ENCODE measurements at regions not wholly inside any gene's neighbourhood (a gene's known extent, or its start where the extent isn't known, plus 50 kb on each side); places are given as distances from the start of the nearest gene placed in this dataset.

DNA sequence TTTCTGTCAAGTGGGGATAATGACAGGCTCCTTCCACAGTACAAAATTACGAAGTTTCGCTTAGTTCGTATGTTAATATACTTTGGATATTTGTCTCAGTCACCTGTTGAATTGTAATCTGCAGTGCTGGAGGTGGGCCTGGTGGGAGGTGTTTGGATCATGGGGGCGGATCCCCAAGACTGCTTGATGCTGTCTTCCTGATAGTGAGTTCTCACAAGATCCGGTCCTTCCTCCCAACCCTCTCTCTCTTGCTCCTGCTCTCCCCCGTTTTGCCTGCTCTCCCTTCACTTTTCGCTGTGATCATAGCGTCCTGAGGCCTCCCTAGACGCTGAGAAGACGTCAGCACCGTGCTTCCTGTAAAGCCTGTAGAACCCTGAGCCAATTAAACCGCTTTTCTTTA is 97.1 kb upstream of the EPB41L3 start:
- no peak for DNase-seq (ENCODE audit: low read depth in 3 of 3)

DNA sequence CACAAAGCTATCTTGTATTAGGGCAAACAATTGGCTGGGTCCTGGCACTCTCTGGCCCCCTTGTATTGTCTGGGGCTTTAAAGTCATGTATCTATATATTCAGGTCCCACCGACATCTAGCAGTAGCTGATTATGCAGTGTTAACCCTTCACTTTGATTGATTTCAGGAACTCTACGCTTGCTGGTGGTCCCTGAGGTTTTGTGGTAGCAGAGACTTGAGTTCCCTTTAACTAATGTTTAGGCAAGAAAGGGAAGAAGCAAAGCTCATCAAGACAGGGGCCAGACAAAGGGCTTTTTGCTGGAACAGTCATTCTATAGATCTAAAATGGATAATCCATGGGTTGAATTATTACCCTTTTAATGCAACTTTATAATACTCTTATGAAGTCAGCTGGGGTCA is 95.3 kb upstream of the EPB41L3 start:
- DNase-seq (ENCODE audit: low read depth in 3 of 3), result no peak

DNA sequence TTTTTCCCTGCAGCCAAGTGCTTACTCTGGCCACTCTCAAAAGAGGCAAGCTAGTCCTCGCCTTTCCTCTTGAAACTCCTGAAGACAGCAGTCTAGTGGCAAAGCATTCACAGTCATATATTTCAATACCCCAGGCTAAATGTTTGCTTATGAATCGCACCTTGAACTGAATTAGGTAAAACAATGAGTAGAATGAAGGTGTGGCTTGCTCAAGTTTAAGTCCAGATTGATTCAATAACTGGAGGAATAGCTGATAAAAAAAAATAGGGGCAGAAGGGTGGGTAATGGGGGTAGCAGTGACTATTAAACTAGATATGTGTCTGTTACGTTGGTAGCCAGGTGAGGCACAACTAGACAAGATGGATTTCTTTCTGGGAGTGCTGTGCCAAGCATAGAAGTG is 88.2 kb upstream of the EPB41L3 start:
- no peak for DNase-seq (ENCODE audit: low read depth in 3 of 3)

DNA sequence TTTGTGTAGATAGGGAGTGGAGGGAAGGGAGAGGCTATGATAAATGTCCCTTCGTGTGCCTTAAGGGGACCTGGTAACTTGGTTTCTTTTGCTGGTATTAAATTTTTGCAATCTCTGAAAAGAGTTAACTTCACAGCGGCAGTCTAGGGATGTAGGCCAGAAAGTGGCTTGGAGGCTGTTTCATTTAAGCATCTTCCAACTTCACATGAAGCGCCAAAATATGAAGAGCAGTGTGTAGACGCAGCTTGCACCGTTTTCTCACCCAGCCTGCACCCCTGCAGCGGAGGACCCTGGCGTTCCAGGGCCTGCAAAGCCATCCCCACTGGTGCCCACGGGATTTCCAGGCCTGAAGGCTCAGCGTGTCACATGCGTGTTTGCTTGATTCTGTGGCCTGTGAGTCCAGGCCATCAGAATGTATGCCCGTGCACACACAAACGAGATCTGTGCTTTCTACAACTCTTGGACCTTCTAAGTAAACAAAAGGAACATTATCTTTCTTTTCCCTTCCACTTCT is 87.2 kb upstream of the EPB41L3 start:
- no peak for DNase-seq (ENCODE audit: low read depth in 3 of 3)

DNA sequence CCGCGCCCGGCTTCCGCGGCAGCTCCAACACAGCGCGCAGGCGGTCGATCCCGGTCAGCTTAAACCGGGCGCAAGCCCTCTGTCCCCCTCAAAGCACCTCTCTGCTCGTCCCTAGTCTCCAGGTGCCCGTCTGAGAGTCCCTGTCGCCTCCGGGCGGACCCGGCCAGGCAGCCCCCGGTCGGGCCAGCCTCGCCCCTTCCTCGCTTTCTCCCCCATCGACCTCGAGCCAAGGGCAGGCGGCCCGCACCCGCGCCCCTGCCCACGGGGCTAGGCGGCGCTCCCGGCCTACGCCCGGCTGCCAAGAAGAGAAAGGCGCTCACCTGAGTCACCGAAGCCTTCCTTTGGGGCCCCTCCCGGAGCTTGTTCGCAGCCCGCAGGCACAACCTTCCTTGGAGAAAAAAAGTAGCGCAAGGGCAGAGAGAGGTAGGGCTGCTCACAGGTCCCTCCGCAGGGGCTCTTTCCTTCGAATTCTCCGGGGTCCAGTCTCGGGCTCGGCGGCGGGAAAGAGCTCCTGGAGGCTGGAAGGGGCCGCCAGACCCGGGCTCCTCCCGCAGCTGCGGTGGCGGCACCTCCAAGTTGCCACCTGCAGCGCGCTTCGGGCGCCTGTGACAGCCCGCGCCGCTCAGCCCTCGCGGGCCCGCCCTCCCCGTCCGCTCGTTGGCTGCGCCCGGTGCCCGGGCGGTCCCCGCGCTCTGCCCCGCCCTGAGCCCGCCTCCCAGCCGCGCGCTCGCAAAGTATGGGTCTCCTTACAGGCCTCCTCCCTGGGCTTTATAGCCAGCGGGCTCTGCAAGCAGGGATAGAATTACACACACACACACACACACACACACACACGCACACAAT is 86.5 kb upstream of the EPB41L3 start:
- DNase-seq (ENCODE audit: low read depth in 3 of 3), result peak in 1 of 3 donors; percentile 56

DNA sequence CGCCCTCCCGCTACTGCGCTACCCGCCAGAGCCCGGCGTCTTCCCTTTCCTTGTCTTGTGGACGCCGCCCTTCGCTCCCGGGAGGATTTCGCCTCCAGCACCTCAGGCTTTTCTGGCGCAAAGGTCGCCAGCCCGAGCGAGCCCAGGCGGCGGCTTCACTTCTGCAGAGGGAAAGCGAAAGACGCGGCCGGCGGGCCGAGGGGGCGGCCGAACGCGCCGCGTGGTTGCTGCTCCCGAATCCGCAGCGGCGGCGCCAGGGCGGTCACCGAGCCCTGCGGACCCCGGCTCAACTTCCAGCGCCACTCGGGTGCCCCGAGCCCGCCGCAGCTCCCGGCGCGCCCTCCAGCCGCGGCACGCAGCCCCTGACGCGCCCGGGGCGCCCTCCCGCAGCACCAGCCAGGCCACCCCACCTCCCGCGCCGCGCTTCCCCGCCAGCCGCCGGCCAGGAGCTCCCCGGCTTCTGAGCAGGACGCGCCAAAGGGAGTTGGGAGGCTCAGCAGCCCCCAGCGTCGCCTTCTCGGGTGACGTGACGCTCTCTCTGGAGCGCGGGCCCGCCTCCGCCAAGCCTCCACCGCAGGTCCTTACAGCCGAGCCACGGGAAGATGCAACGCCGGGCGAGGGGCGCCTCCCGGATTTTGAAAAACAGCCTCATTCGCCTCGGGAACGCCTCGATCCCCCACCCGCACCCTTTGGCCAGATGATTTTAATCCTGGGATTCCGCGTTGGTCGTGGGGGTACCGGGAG is 84.9 kb upstream of the EPB41L3 start:
- peak in 1 of 3 donors; percentile 11 for DNase-seq (ENCODE audit: low read depth in 3 of 3)

DNA sequence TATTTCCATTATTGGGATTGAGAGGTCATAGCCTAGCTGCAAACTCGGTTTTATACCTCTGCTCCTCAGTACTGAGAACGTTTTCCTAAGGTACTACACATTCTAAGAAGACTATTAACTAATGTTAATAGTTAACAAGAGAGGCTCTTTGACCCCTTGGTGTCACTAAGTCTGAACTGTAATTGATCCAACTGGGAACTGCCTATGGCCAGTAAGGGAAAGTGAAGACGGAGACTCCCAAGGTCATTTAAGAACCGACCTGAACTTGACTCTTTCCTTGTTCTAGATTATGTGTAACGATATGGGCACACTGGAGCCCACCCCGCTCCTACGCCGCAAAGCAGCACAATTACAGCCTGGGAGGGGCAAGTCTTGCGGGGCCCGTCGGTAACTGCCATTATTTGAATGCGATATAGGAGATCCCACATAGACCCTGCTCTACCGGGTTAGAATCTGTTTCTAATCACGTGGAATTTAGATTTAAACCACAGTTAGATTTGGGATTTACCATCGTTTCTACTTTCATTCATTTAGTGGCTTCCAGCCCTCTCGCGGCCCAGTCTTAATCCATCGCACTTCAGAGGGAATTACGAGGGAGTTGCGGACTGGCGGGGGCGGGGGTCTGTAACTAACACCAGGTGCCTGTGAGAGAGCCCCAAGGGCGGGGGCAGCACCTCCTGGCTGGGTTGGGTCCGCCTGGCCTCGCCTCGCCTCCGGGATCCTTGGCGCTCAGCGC is 84.1 kb upstream of the EPB41L3 start:
- no peak for DNase-seq (ENCODE audit: low read depth in 3 of 3)

DNA sequence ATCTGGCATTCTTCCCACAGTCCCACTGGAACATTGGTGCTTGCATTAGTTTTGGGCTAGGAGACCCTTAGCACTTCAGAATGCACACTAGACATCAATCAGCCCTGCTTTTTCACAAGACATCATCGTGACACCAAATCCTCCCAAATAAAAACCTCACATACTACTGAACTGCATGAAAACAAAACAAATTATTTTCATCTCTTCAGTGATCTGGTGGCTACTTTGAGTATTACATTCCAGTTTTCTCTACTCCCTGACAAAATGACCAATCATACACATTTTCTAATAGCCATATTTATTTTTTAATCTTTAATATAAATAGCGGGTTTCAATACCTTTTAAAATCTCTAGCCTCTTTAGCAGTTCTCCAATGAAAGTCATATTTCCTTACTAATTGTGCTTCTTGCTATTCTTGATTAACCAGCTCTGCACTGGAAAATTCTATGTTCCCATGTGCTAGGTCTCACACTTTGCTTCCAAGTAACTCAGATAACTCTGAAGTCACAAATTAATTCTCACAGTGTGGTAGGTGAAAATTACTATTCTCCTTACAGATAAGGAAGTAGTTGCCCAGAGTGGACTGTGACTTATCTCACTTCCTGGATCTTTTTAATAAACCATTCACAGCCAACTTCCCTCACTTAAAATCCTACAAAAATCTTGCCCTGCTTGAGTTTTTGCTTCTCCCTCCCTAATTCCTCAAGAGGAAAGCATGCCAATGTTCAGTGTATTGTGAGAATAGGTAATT is 82.5 kb upstream of the EPB41L3 start:
- no peak for DNase-seq (ENCODE audit: low read depth in 3 of 3)

DNA sequence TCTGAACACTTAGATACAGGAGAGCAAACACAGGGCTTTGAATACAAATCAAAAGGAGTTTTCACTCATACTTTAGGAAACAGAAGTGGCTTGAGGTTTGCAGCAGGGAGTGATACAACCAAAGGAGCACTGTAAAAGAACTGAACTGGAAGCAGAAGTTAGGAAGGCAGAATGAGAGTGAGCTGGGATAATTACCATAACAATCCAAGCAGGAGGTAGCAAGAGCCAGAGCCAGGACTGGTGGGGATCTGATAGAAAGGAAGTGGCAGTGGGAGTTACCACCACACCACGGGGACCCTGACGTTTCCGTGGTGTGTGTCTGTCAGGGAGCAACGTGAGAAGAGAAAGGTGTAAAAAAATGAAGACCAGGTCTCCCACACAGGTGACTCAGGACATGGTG is 81.3 kb upstream of the EPB41L3 start:
- DNase-seq (ENCODE audit: low read depth in 3 of 3), result no peak

DNA sequence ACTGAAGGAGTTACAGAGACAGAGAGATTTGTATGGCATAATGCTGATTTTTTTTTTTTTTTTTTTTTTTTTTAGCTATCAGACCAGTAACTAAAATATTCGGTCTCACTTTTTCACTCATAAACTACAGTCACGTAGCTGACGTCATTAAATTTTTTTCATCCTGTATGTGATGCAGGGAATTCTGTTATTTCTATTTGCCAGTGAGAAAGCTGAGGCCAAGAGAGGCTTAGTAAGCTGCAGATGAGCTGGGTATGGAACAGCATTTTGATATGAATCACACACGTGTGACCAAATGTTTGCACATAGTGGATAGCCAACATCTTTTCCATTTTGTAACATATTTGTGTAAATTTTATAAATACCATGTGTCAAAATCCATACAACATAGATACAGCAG is 79.1 kb upstream of the EPB41L3 start:
- no peak for DNase-seq (ENCODE audit: low read depth in 3 of 3)

DNA sequence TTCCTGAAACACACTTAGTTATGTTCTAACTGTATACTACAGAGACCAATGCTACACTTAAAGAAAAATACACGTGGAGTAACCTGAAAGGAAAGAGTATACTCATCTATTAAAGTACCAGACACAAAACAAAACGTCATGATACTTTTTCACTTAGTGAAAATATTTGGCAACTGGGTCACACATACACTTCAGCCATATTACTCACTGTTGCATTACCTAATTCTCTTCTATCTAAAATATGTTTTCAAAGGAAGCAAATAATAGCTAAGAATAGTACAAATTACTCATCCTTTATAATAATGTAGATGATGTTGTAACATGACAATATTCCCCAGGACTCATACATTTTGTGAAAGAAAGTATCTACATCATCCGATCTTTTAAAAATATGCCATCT is 76.5 kb upstream of the EPB41L3 start:
- DNase-seq (ENCODE audit: low read depth in 3 of 3), result no peak

DNA sequence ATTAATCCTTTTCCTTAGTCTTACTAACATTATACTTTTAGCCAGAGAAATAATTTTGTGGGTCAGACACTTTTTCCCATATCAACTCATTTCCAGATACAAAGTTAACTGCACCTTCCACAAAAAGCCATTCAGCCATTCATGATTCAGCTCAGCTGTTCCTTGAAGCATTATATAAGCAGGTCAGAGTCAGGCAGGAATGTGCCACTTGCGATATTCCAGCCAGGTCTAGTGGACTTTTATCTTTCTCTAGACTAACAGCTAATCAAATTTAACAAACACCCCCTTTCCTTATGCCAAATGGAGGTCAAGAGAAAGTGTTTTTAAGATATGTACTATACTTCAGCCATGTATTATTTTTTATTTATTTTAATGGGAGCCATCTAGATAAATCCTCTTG is 75.6 kb upstream of the EPB41L3 start:
- no peak for DNase-seq (ENCODE audit: low read depth in 3 of 3)

DNA sequence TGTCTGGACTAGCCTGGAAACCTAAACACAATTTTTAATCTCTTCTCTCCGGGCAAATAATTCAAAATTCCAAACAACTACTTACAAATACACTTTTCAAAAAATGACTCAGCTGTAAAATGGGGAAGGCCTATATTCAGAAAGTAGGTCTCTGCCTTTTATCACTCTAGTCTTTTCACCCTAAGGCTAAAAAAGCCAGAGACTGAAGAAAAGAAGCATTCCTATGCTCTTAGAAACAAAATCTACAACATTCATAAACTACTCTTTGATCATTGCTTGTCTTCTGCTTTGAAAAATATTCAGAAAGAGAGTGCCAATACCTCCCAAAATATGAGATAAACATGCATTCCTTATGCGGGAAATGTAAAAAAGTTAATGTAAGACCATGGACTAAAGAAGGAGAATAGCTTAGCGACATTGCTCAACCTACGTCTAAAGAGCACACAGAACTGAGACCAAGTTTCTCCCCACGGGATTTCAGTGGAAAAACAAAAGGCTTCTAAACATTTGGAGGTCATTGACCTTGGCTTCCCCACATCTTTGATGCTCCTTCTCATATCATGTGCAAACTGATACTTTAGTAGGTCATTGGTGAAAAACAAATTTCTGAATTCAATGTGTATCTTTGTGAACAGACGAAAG is 74.4 kb upstream of the EPB41L3 start:
- DNase-seq (ENCODE audit: low read depth in 3 of 3), result no peak

DNA sequence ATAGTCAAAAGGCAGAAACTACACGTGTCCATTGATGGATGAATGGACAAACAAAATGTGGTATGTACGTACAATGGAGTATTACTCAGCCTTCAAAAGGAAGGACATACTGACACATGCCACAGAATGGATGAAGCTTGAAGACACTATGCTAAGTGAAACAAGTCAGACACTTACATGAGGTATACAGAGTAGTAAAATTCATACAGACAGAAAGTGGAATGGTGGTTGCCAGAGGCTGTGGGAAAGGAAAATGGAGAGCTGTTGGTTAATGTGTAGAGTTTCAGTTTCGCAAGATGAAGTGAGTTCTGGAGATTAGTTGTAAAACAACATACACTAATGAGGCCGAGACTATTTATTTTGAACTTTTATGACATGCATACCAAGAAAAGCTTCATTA is 67.4 kb upstream of the EPB41L3 start:
- DNase-seq (ENCODE audit: low read depth in 3 of 3), result no peak

DNA sequence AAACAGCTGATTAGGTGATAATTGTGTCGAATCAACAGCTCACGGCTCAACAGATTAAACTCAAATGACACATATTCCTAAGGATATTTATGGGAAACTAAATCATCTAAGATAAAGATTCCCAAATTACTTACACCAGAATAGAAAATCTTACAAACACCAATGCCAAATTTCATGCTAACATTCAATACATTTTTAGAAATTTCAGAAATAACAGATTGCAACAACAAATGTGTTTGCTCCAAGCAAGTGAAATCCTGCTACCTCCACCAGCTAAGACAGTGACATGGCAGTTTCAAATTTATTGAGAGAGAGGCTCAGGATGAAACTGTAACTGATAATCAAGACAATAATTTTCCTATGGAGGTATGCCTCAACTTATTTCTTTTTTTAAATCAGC is 65.0 kb upstream of the EPB41L3 start:
- no peak for DNase-seq (ENCODE audit: low read depth in 3 of 3)

DNA sequence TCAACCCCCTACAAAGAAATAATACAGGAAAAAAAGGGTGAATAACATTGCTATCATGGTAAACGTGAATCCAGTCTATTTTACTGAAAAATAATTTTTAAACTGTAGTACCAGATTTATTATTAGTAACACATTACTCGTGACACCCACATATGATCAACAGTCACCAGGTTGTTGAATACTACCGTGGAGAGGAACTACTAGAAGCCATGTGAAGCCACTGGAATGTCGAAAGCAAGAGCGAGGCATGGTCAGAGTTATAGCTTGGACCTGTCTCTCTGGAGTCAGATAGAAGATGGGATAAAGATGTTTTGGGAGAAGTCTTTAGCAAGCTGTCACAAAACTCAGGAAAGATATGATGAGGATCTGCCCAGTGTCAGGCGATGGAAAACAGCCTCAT is 63.2 kb upstream of the EPB41L3 start:
- no peak for DNase-seq (ENCODE audit: low read depth in 3 of 3)

DNA sequence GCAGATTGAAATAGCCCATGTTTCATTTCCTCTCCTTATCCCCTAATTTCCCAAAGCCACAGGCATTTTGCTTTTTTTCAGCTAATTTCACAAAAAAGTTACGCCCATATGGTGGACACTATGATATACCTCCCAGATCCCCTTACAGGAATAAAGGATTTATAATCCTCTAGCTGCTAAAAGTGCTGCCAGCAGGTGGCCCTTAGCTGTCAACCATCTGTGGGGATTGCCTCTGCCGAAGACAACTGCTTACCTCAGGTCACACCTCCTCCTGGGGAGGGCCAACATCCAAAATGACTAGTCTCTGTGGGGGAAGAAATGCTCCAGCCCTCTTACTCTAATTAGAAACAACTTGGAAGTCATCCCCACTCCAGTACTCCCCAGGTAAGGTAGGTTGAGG is 61.0 kb upstream of the EPB41L3 start:
- no peak for DNase-seq (ENCODE audit: low read depth in 3 of 3)

DNA sequence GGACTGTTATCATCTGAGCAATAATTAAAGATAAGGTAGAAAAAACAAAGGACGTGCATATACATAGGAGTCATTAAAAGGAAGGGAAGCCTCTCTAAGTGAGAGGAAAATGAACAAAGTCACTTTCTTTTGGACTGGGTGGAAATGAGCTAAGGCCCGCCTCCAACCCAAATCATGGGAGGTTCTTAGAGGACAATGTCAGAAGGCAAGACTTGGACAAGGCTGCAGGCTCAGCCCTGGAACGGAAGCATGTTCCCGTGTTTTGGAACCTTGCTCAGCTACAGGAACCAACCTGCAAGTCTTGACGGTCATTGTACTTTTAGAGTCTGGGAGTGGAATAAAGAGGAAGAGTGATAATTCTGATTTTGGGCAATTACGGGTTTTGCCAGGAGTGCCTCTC is 59.4 kb upstream of the EPB41L3 start:
- DNase-seq (ENCODE audit: low read depth in 3 of 3), result no peak

DNA sequence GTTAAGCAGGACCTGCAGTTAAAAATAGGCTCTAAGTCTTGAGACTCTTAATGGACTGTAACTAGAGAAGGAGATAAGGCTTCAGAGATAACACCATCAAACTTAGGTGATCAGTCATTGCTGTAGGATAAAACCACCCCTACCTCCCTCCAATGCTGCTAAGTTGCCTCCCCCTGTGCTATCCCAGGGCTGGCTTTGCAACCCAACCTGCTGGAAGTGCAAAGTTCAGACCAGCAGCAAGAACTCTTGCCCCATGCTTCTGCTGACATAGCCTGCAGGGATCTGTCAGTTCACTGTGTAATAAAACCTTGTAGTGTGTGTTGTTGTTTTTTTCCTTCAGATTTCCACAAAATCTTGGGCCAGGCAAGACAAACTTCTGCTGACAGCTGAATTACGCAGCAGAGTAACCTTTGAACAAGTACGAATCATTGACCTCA is 57.4 kb upstream of the EPB41L3 start:
- DNase-seq (ENCODE audit: low read depth in 3 of 3), result no peak

DNA sequence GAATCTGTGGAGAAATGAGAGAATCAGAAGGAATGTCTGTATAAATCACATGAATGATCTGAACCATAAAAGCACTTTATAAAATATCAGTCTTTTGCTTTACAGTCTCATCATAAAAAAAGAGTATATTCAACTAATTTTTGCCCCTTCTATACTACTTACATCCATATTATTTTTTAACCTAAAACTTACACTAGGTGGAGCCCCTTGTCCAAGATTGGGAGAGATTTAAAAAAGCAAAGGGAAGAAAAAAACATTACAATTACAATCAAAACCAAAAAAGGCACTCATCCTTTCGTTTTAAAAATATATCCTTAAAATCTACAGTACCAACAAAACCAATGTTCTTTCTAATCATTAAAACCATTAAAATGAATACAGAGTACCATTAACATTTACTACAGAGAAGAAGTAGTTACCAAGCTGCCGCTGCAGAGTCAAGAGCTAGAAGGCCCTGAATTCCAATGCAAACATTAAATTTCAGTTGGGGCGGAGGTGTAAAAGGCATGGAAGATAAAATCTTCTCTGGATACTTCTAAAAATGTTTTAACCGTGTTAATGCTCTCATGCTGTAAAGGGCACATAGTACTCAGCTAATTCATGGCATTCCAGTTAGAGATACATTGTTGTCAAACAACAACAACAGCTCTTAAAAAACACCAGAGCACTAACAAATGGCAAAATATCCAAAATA is 56.7 kb upstream of the EPB41L3 start:
- DNase-seq (ENCODE audit: low read depth in 3 of 3), result no peak

DNA sequence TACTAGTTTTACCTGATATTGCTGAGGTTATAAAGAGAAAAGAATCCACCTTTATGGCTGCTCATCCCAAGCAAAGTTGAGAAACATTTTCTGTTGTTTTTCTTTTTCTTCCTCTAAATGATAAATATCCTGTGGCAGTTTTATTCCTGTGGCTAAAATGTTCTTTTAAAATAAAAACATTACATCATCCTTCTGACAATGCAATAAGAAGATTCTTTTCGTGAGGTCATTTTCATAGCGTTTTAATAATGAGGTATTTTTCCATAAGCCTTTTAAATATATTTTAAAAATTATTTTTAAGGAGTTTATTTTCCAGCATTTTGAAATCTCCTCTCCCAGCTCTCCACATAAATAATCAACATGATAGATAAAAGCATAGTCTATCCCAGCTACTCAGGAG is 52.8 kb upstream of the EPB41L3 start:
- no peak for DNase-seq (ENCODE audit: low read depth in 3 of 3)

Measured in stimulated activated CD4-positive, alpha-beta T cell treated with anti-CD3 and anti-CD28 coated beads, TNF-alpha, amount 100 ng/mL, for 48 hours (primary cell).